ENCODE measurements at regions not wholly inside any gene's neighbourhood (a gene's known extent, or its start where the extent isn't known, plus 50 kb on each side); places are given as distances from the start of the nearest gene placed in this dataset. TPM values are rescaled to one million over a fixed set of nuclear protein-coding genes. Genes with fewer than 3 reads are reported as not detected.

Small RNAs in the stretch of these regions (small RNA-seq; reads per million reads assigned to genes)
- gene AP002963.1 (not detected), gene RNA5SP350 (not detected)

Data from thyroid gland (tissue), 1 donor.